IMR-90 (cell line): ENCODE measurements at regions not wholly inside any gene's neighbourhood (a gene's known extent, or its start where the extent isn't known, plus 50 kb on each side); places are given as distances from the start of the nearest gene placed in this dataset.

Experiments
- ATAC-seq: fragments of 200-7000 bp; cut with Tn5 transposase; 2 replicates; pipeline ENCODE4 v1.9.1; 2020; ENCODE audit warnings: low read depth, mild to moderate bottlenecking, moderate library complexity
- BruUV-seq: library from RNA; stranded (reverse); fragments of 400-500 nt; replicated peaks from 2 replicates; lab custom pipeline; 2021; lab: Mats Ljungman, UMichigan
- CTCF ChIA-PET: fragments of 300-600 bp; formaldehyde crosslinking; extraction: SDS; loops from one replicate; lab custom pipeline; 2021; ENCODE audit warnings: antibody characterized with exemption; lab: Yijun Ruan, JAX
- POLR2A ChIA-PET: fragments of 300-600 bp; sonication (Branson Sonifier 250); formaldehyde crosslinking; loops from one replicate; lab custom pipeline; 2022; ENCODE audit warnings: antibody characterized with exemption; ENCODE audit not compliant: unreplicated experiment; lab: Charles Lee
- DNase-seq: peaks from one replicate; pipeline ENCODE4 v3.0.0; 2013
- H2AFZ ChIP-seq: replicated peaks from 2 replicates; pipeline ENCODE3; 2013; ENCODE audit warnings: low read length, mild to moderate bottlenecking; ENCODE audit not compliant: poor library complexity
- H2AK5ac ChIP-seq: 2 replicates; pipeline ENCODE4 v1.6.1; 2013; ENCODE audit warnings: low read depth, low read length, inconsistent platforms
- H2AK9ac ChIP-seq: replicated peaks from 2 replicates; pipeline ENCODE3; 2013; ENCODE audit warnings: mild to moderate bottlenecking, low read depth, low read length, moderate library complexity; ENCODE audit not compliant: poor library complexity
- H2BK120ac ChIP-seq: 2 replicates; pipeline ENCODE4 v1.6.1; 2013; ENCODE audit warnings: low read depth, low read length, inconsistent platforms
- H2BK15ac ChIP-seq: 3 replicates; pipeline ENCODE4 v1.6.1; 2013; ENCODE audit warnings: low read depth, low read length, inconsistent platforms
- H2BK20ac ChIP-seq: 2 replicates; pipeline ENCODE4 v1.6.1; 2013; ENCODE audit warnings: low read depth, mild to moderate bottlenecking, inconsistent platforms, low read length, moderate library complexity
- H2BK5ac ChIP-seq: 2 replicates; pipeline ENCODE4 v1.6.1; 2013; ENCODE audit warnings: mild to moderate bottlenecking, low read depth, low read length, inconsistent platforms; ENCODE audit not compliant: poor library complexity, severe bottlenecking
- H3K14ac ChIP-seq: replicated peaks from 2 replicates; pipeline ENCODE4 v1.6.1; 2013; ENCODE audit warnings: low read depth, low read length, inconsistent platforms
- H3K18ac ChIP-seq: 2 replicates; pipeline ENCODE4 v1.6.1; 2013; ENCODE audit warnings: low read depth, low read length, control low read depth
- H3K23ac ChIP-seq: 2 replicates; pipeline ENCODE4 v1.6.1; 2013; ENCODE audit warnings: low read depth, low read length, inconsistent platforms
- H3K27ac ChIP-seq: 2 replicates; pipeline ENCODE4 v1.5.1; 2013; ENCODE audit warnings: mild to moderate bottlenecking, control low read depth, low read length; ENCODE audit not compliant: insufficient read depth
- H3K27me3 ChIP-seq: 2 replicates; pipeline ENCODE4 v1.6.1; 2013; ENCODE audit warnings: low read length; ENCODE audit not compliant: control insufficient read depth, insufficient read depth
- H3K36me3 ChIP-seq: 2 replicates; pipeline ENCODE4 v1.6.1; 2013; ENCODE audit warnings: low read length, mixed read lengths; ENCODE audit not compliant: control insufficient read depth, insufficient read depth
- H3K4ac ChIP-seq: 2 replicates; pipeline ENCODE4 v1.6.1; 2013; ENCODE audit warnings: low read depth, low read length, inconsistent platforms
- H3K4me1 ChIP-seq: 2 replicates; pipeline ENCODE4 v1.6.1; 2013; ENCODE audit warnings: low read length, mixed read lengths; ENCODE audit not compliant: control insufficient read depth, insufficient read depth
- H3K4me2 ChIP-seq: 2 replicates; pipeline ENCODE4 v1.6.1; 2013; ENCODE audit warnings: low read depth, mild to moderate bottlenecking, control low read depth, low read length, moderate library complexity
- H3K4me3 ChIP-seq: 2 replicates; pipeline ENCODE4 v1.5.1; 2013; ENCODE audit warnings: low read depth, mild to moderate bottlenecking, control low read depth, low read length, moderate library complexity; ENCODE audit not compliant: insufficient read depth
- H3K56ac ChIP-seq: 2 replicates; pipeline ENCODE4 v1.6.1; 2013; ENCODE audit warnings: low read length, inconsistent platforms; ENCODE audit not compliant: insufficient read depth; ENCODE audit errors: extremely low read depth
- H3K79me1 ChIP-seq, 2 experiments: 2 replicates each; pipeline ENCODE4 v1.6.1; 2013; ENCODE audit warnings: low read length in 2 of 2, inconsistent platforms in 1 of 2, low read depth in 1 of 2
- H3K9ac ChIP-seq: 2 replicates; pipeline ENCODE4 v1.6.1; 2013; ENCODE audit warnings: low read depth, low read length, control low read depth
- H3K9me1 ChIP-seq: 2 replicates; pipeline ENCODE4 v1.6.1; 2013; ENCODE audit warnings: low read length, inconsistent platforms; ENCODE audit not compliant: insufficient read depth
- H3K9me3 ChIP-seq: 2 replicates; pipeline ENCODE4 v1.6.1; 2013; ENCODE audit warnings: low read length; ENCODE audit not compliant: control insufficient read depth, insufficient read depth
- H4K20me1 ChIP-seq: 2 replicates; pipeline ENCODE4 v1.6.1; 2013; ENCODE audit warnings: low read length, inconsistent platforms; ENCODE audit not compliant: insufficient read depth
- H4K5ac ChIP-seq: 2 replicates; pipeline ENCODE4 v1.6.1; 2013; ENCODE audit warnings: mild to moderate bottlenecking, low read depth, low read length, control low read depth
- H4K8ac ChIP-seq, 2 experiments: 2 replicates each; pipeline ENCODE4 v1.6.1; 2013; ENCODE audit warnings: low read depth in 2 of 2, low read length in 2 of 2, control low read depth in 1 of 2, inconsistent platforms in 1 of 2
- H4K91ac ChIP-seq: 2 replicates; pipeline ENCODE4 v1.6.1; 2013; ENCODE audit warnings: low read depth, low read length, inconsistent platforms; ENCODE audit not compliant: insufficient read depth
- BHLHE40 ChIP-seq: fragments of 150-350 bp; IDR thresholded peaks from 2 replicates; pipeline ENCODE4 v1.6.1; 2016; ENCODE audit warnings: mild to moderate bottlenecking, low read depth, low read length
- CEBPB ChIP-seq: IDR thresholded peaks from 2 replicates; pipeline ENCODE4 v1.6.1; 2012; ENCODE audit warnings: low read depth, low read length, improper control_type of control experiment
- CHD1 ChIP-seq: IDR thresholded peaks from 2 replicates; pipeline ENCODE4 v1.6.1; 2012; ENCODE audit warnings: low read depth, low read length, improper control_type of control experiment
- FOS ChIP-seq: fragments of 150-350 bp; IDR thresholded peaks from 2 replicates; pipeline ENCODE4 v1.6.1; 2016; ENCODE audit warnings: low read depth, low read length
- MAFK ChIP-seq: IDR thresholded peaks from 2 replicates; pipeline ENCODE4 v1.6.1; 2012; ENCODE audit warnings: low read depth, low read length, improper control_type of control experiment
- MAZ ChIP-seq: IDR thresholded peaks from 2 replicates; pipeline ENCODE4 v1.6.1; 2012; ENCODE audit warnings: low read depth, mild to moderate bottlenecking, low read length, improper control_type of control experiment, moderate library complexity, borderline replicate concordance
- MXI1 ChIP-seq: IDR thresholded peaks from 2 replicates; pipeline ENCODE4 v1.6.1; 2012; ENCODE audit warnings: low read depth, mild to moderate bottlenecking, low read length, moderate library complexity, borderline replicate concordance
- NFE2L2 ChIP-seq: fragments of 150-350 bp; IDR thresholded peaks from 2 replicates; pipeline ENCODE4 v1.6.1; 2016; ENCODE audit warnings: low read depth, mild to moderate bottlenecking, low read length
- POLR2A ChIP-seq: IDR thresholded peaks from 2 replicates; pipeline ENCODE4 v1.6.1; 2012; ENCODE audit warnings: mild to moderate bottlenecking, low read depth, low read length
- RAD21 ChIP-seq: IDR thresholded peaks from 2 replicates; pipeline ENCODE4 v1.6.1; 2012; ENCODE audit warnings: low read length, improper control_type of control experiment
- RCOR1 ChIP-seq: IDR thresholded peaks from 2 replicates; pipeline ENCODE4 v1.6.1; 2012; ENCODE audit warnings: mild to moderate bottlenecking, low read length, improper control_type of control experiment; ENCODE audit not compliant: insufficient replicate concordance
- RFX5 ChIP-seq: IDR thresholded peaks from 2 replicates; pipeline ENCODE4 v1.8.0; 2012; ENCODE audit warnings: low read depth, mild to moderate bottlenecking, low read length, moderate library complexity
- SMC3 ChIP-seq: fragments of 150-350 bp; IDR thresholded peaks from 2 replicates; pipeline ENCODE4 v1.6.1; 2016; ENCODE audit warnings: low read depth, mild to moderate bottlenecking, antibody characterized with exemption, low read length, moderate library complexity
- USF2 ChIP-seq: fragments of 150-350 bp; IDR thresholded peaks from 2 replicates; pipeline ENCODE4 v1.6.1; 2017; ENCODE audit warnings: mild to moderate bottlenecking, antibody characterized with exemption, low read length, low read depth
- WGBS, 2 experiments: methylation state at CpG; one replicate each; pipeline versions ENCODE4 v1.1.5 to v1.1.7; 2013; ENCODE audit warnings: missing lambda C conversion rate in 2 of 2; ENCODE audit not compliant: insufficient read length in 1 of 2; ENCODE audit errors: extremely low coverage in 2 of 2; 5-methylcytosine and 5-hydroxymethylcytosine counted together
- dilution Hi-C: fragments of 300-500 bp; cut with HindIII; formaldehyde crosslinking; loops from one replicate; pipeline ENCODE4 v1.14.3; 2018; ENCODE audit warnings: low sequenced_read_pairs; ENCODE audit not compliant: unreplicated experiment
- in situ Hi-C: fragments of 300-500 bp; cut with MboI; formaldehyde crosslinking; loops from 3 replicates; pipeline ENCODE4 v1.14.3; 2019; ENCODE audit warnings: low sequenced_read_pairs, inconsistent platforms, mixed read lengths
- intact Hi-C: fragments of 100-400 bp; cut with micrococcal nuclease; formaldehyde crosslinking; loops from 2 replicates; pipeline ENCODE4 v1.10.0; 2022
- TF ChIP-seq, protein P1 (sequence below): fragments of 150-350 bp; IDR thresholded peaks from 2 replicates; pipeline ENCODE4 v1.6.1; 2016; ENCODE audit warnings: low read depth, mild to moderate bottlenecking, low read length, moderate library complexity, borderline replicate concordance
- TF ChIP-seq, protein P2 (sequence below): conservative IDR thresholded peaks from 2 replicates; pipeline ENCODE4 v1.5.1; 2012; ENCODE audit warnings: mild to moderate bottlenecking, low read depth, low read length, improper control_type of control experiment

GRCh38 chr2:129428086-129428660, 551.3 kb upstream of the RAB6C start:
- no TSS peak for BruUV-seq
- Histone ChIP-seq H4K5ac (no peak overlapping the region), H2BK120ac (no peak overlapping the region), H3K36me3 (no peaks in the 10 kb centered on the region), H3K14ac (no peak overlapping the region), H3K4me3 (no peak overlapping the region), H4K91ac (no peak overlapping the region), H3K27me3 (no peaks in the 10 kb centered on the region), H3K23ac (no peak overlapping the region), H2BK20ac (no peak overlapping the region), H3K4me1 (no peaks in the 10 kb centered on the region), H3K9me1 (no peaks in the 10 kb centered on the region), H4K20me1 (no peaks in the 10 kb centered on the region), H2BK5ac (no peak overlapping the region), H3K18ac (no peak overlapping the region), H3K9ac (no peak overlapping the region), H2AK9ac (no peak overlapping the region), H4K8ac (no peak overlapping the region), H3K4ac (no peak overlapping the region), H3K4me2 (no peak overlapping the region), H3K9me3 (peaks cover 27% of the 10 kb centered on the region), H3K27ac (no peak overlapping the region), H2AFZ (no peak overlapping the region), H2BK15ac (no peak overlapping the region), H3K56ac (no peak overlapping the region), H3K79me1 (no peaks in the 10 kb centered on the region), H2AK5ac (no peak overlapping the region)
- TF ChIP-seq CEBPB (no peak), MAZ (no peak), MAFK (no peak), USF2 (no peak), RAD21 (no peak), CHD1 (no peak), SMC3 (no peak), NFE2L2 (no peak), BHLHE40 (no peak), POLR2A (no peak), FOS (no peak), MXI1 (no peak), RFX5 (no peak), RCOR1 (no peak)
- TF ChIP-seq, protein P1, sequence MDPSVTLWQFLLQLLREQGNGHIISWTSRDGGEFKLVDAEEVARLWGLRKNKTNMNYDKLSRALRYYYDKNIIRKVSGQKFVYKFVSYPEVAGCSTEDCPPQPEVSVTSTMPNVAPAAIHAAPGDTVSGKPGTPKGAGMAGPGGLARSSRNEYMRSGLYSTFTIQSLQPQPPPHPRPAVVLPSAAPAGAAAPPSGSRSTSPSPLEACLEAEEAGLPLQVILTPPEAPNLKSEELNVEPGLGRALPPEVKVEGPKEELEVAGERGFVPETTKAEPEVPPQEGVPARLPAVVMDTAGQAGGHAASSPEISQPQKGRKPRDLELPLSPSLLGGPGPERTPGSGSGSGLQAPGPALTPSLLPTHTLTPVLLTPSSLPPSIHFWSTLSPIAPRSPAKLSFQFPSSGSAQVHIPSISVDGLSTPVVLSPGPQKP = no peak
- TF ChIP-seq, protein P2, sequence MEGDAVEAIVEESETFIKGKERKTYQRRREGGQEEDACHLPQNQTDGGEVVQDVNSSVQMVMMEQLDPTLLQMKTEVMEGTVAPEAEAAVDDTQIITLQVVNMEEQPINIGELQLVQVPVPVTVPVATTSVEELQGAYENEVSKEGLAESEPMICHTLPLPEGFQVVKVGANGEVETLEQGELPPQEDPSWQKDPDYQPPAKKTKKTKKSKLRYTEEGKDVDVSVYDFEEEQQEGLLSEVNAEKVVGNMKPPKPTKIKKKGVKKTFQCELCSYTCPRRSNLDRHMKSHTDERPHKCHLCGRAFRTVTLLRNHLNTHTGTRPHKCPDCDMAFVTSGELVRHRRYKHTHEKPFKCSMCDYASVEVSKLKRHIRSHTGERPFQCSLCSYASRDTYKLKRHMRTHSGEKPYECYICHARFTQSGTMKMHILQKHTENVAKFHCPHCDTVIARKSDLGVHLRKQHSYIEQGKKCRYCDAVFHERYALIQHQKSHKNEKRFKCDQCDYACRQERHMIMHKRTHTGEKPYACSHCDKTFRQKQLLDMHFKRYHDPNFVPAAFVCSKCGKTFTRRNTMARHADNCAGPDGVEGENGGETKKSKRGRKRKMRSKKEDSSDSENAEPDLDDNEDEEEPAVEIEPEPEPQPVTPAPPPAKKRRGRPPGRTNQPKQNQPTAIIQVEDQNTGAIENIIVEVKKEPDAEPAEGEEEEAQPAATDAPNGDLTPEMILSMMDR = no peak
- POLR2A ChIA-PET = no interaction called here
- CTCF ChIA-PET = no interaction called here
- dilution Hi-C loops (no loop called here), intact Hi-C loops (no loop called here), in situ Hi-C loops (no loop called here)
- WGBS, 2 experiments = 67% methylated on average over 6 of the region's 10 CpGs; no CpG with 5 or more reads in 1 of the 2 experiments
- no peak for DNase-seq
- no peak for ATAC-seq
